Peyer's patch (tissue), 4 donors: ENCODE measurements at regions not wholly inside any gene's neighbourhood (a gene's known extent, or its start where the extent isn't known, plus 50 kb on each side); places are given as distances from the start of the nearest gene placed in this dataset.

ENCODE experiments used
- POLR2A ChIP-seq, 2 donors: fragments of 450-650 bp; IDR thresholded peaks; one replicate each; pipeline ENCODE4 v1.5.1; 2017; ENCODE audit warnings: antibody characterized with exemption in 2 of 2, mild to moderate bottlenecking in 2 of 2, moderate library complexity in 2 of 2
- TF ChIP-seq, protein P1 (sequence below), 6 experiments: fragments of 450-650 bp in 4 of 6; fragments of 200-600 bp in 2 of 6; sonication (generic) in 1 of 6; IDR thresholded peaks; one replicate each; pipeline ENCODE4 v1.5.1; 2017 to 2019; ENCODE audit warnings: antibody characterized with exemption in 6 of 6, mild to moderate bottlenecking in 3 of 6, moderate library complexity in 1 of 6

DNA sequence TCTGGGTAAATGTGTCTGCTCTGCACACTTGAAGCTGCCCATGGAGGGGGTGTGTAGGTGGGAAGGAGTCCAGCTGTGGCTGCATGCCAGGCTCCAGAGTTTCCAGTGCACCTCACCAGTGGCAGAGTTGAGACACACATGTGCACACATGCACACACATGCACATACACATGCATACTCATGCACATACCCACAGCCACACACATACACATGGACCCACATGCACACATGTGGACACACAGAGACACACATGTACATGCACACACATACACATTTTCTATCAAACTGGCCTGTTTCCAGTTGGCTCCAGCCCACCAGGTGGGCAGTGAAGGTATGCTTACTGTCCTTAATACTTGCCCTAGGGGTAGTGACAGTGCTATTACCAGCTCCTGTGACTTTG is 99.7 kb downstream of the RAMP3 start:
- TF ChIP-seq, protein P1, sequence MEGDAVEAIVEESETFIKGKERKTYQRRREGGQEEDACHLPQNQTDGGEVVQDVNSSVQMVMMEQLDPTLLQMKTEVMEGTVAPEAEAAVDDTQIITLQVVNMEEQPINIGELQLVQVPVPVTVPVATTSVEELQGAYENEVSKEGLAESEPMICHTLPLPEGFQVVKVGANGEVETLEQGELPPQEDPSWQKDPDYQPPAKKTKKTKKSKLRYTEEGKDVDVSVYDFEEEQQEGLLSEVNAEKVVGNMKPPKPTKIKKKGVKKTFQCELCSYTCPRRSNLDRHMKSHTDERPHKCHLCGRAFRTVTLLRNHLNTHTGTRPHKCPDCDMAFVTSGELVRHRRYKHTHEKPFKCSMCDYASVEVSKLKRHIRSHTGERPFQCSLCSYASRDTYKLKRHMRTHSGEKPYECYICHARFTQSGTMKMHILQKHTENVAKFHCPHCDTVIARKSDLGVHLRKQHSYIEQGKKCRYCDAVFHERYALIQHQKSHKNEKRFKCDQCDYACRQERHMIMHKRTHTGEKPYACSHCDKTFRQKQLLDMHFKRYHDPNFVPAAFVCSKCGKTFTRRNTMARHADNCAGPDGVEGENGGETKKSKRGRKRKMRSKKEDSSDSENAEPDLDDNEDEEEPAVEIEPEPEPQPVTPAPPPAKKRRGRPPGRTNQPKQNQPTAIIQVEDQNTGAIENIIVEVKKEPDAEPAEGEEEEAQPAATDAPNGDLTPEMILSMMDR (IDR thresholded peaks at IDR 0.05) = no peak
- TF ChIP-seq POLR2A (IDR thresholded peaks at IDR 0.05) = no peak
